HCT116 (cell line): ENCODE measurements at regions not wholly inside any gene's neighbourhood (a gene's known extent, or its start where the extent isn't known, plus 50 kb on each side); places are given as distances from the start of the nearest gene placed in this dataset.

Source experiments
- ATAC-seq: fragments of 200-7000 bp; cut with Tn5 transposase; 2 replicates; pipeline ENCODE4 v1.9.1; 2020; ENCODE audit warnings: mild to moderate bottlenecking, moderate library complexity
- BruUV-seq: library from RNA; stranded (reverse); fragments of 400-500 nt; replicated peaks from 2 replicates; lab custom pipeline; 2021; lab: Mats Ljungman, UMichigan
- CTCF ChIA-PET: fragments of 300-600 bp; sonication (Branson Sonifier 250); formaldehyde crosslinking; loops from one replicate; lab custom pipeline; 2021; ENCODE audit warnings: antibody characterized with exemption; lab: Charles Lee
- POLR2A ChIA-PET: fragments of 300-600, 350-600 bp; sonication (Branson Sonifier 250); formaldehyde crosslinking; loops from one replicate; lab custom pipeline; 2021; ENCODE audit warnings: antibody characterized with exemption; lab: Charles Lee
- RAD21 ChIA-PET, 2 experiments: fragments of 300-600 bp; sonication (Branson Sonifier 250); formaldehyde crosslinking; loops; one replicate each; lab custom pipeline; 2023; ENCODE audit warnings: low total read pairs in 2 of 2; ENCODE audit not compliant: uncharacterized antibody in 2 of 2, unreplicated experiment in 2 of 2, low non-redundant PET in 1 of 2; lab: Charles Lee
- DNase-seq: peaks from one replicate; pipeline ENCODE4 v3.0.0-alpha.2; 2010; ENCODE audit warnings: low read depth, low spot score
- H2AFZ ChIP-seq: fragments of 200-600 bp; shearing (Covaris generic), sonication (generic); 2 replicates; pipeline ENCODE4 v1.6.1; 2017; ENCODE audit warnings: low read depth, mixed run types, mixed read lengths, antibody characterized with exemption, low read length; ENCODE audit not compliant: poor library complexity, severe bottlenecking
- H3K27ac ChIP-seq: 2 replicates; pipeline ENCODE4 v1.5.1; 2012; ENCODE audit warnings: low read depth, low read length
- H3K27me3 ChIP-seq: fragments of 200-600 bp; sonication (generic); 2 replicates; pipeline ENCODE4 v1.6.1; 2016; ENCODE audit warnings: mixed run types, low read length, mixed read lengths; ENCODE audit not compliant: insufficient read depth
- H3K36me3 ChIP-seq, 2 experiments: fragments of 200-500 bp in 1 of 2; fragments of 200-600 bp in 1 of 2; sonication (Bioruptor generic) in 1 of 2; sonication (generic) in 1 of 2; 2 replicates each; pipeline versions ENCODE4 v1.5.1 to v1.6.1; 2014 to 2016; ENCODE audit warnings: low read length in 2 of 2, inconsistent platforms in 1 of 2, mixed read lengths in 1 of 2, mixed run types in 1 of 2; ENCODE audit not compliant: insufficient read depth in 2 of 2, control insufficient read depth in 1 of 2
- H3K4me1 ChIP-seq, 2 experiments: fragments of 200-600 bp in 1 of 2; sonication (generic) in 1 of 2; 2 replicates each; pipeline versions ENCODE4 v1.5.1 to v1.6.1; 2012 to 2017; ENCODE audit warnings: low read length in 2 of 2, inconsistent platforms in 1 of 2, mild to moderate bottlenecking in 1 of 2, mixed read lengths in 1 of 2, mixed run types in 1 of 2, moderate library complexity in 1 of 2; ENCODE audit not compliant: insufficient read depth in 2 of 2, control insufficient read depth in 1 of 2
- H3K4me2 ChIP-seq: fragments of 200-600 bp; sonication (generic); 2 replicates; pipeline ENCODE4 v1.6.1; 2017; ENCODE audit warnings: mixed run types, low read length, mixed read lengths
- H3K4me3 ChIP-seq, 2 experiments: fragments of 200-600 bp in 1 of 2; sonication (generic) in 1 of 2; replicated peaks in 1 of 2; 2 replicates each; pipeline ENCODE4 v1.5.1; 2011 to 2016; ENCODE audit warnings: low read length in 2 of 2, control low read depth in 1 of 2, low read depth in 1 of 2, mild to moderate bottlenecking in 1 of 2, mixed read lengths in 1 of 2, mixed run types in 1 of 2
- H3K79me2 ChIP-seq: fragments of 200-600 bp; sonication (generic); 2 replicates; pipeline ENCODE4 v1.6.1; 2017; ENCODE audit warnings: mild to moderate bottlenecking, mixed run types, low read length, moderate library complexity, mixed read lengths; ENCODE audit not compliant: insufficient read depth
- H3K9ac ChIP-seq: fragments of 200-600 bp; sonication (generic); 2 replicates; pipeline ENCODE4 v1.6.1; 2016; ENCODE audit warnings: low read length, mixed read lengths
- H3K9me2 ChIP-seq: fragments of 200-600 bp; sonication (generic), shearing (Covaris generic); 2 replicates; pipeline ENCODE4 v1.6.1; 2017; ENCODE audit warnings: mixed run types, mild to moderate bottlenecking, moderate library complexity; ENCODE audit not compliant: insufficient read depth
- H3K9me3 ChIP-seq, 2 experiments: fragments of 200-500 bp in 1 of 2; fragments of 200-600 bp in 1 of 2; sonication (Bioruptor generic) in 1 of 2; sonication (generic) in 1 of 2; 2 replicates each; pipeline ENCODE4 v1.6.1; 2014 to 2017; ENCODE audit warnings: low read length in 2 of 2, mixed read lengths in 2 of 2, inconsistent platforms in 1 of 2, low read depth in 1 of 2, mild to moderate bottlenecking in 1 of 2, mixed run types in 1 of 2, moderate library complexity in 1 of 2; ENCODE audit not compliant: control insufficient read depth in 1 of 2, insufficient read depth in 1 of 2
- H4K20me1 ChIP-seq: fragments of 200-600 bp; sonication (generic), shearing (Covaris generic); 2 replicates; pipeline ENCODE4 v1.6.1; 2017; ENCODE audit warnings: mixed run types, mild to moderate bottlenecking, moderate library complexity; ENCODE audit not compliant: insufficient read depth
- ATF3 ChIP-seq: IDR thresholded peaks from 2 replicates; pipeline ENCODE4 v1.6.1; 2012
- CEBPB ChIP-seq: IDR thresholded peaks from 2 replicates; pipeline ENCODE4 v1.6.1; 2012; ENCODE audit warnings: low read depth
- ELF1 ChIP-seq: IDR thresholded peaks from 2 replicates; pipeline ENCODE4 v1.6.1; 2012; ENCODE audit warnings: low read depth, borderline replicate concordance
- EZH2 ChIP-seq: fragments of 200-600 bp; sonication (generic); IDR thresholded peaks from 2 replicates; pipeline ENCODE4 v1.6.1; 2017; ENCODE audit warnings: antibody characterized with exemption, mixed run types
- EZH2phosphoT487 ChIP-seq: fragments of 200-600 bp; IDR thresholded peaks from 2 replicates; pipeline ENCODE4 v1.6.1; 2018; ENCODE audit warnings: antibody characterized with exemption, borderline replicate concordance
- JUND ChIP-seq: IDR thresholded peaks from 2 replicates; pipeline ENCODE4 v1.6.1; 2012
- POLR2A ChIP-seq: IDR thresholded peaks from 2 replicates; pipeline ENCODE4 v1.7.0; 2011; ENCODE audit warnings: borderline replicate concordance; ENCODE audit not compliant: insufficient read depth, insufficient read length; ENCODE audit errors: extremely low read depth
- RAD21 ChIP-seq: IDR thresholded peaks from 2 replicates; pipeline ENCODE4 v1.6.1; 2012; ENCODE audit warnings: low read depth, mild to moderate bottlenecking
- REST ChIP-seq: IDR thresholded peaks from 2 replicates; pipeline ENCODE4 v1.6.1; 2012; ENCODE audit warnings: low read depth
- SIN3A ChIP-seq: IDR thresholded peaks from 2 replicates; pipeline ENCODE4 v1.6.1; 2012; ENCODE audit warnings: low read depth
- SP1 ChIP-seq: IDR thresholded peaks from 2 replicates; pipeline ENCODE4 v1.6.1; 2012; ENCODE audit warnings: low read depth
- SRF ChIP-seq: IDR thresholded peaks from 2 replicates; pipeline ENCODE4 v1.6.1; 2012; ENCODE audit warnings: low read depth
- TCF7L2 ChIP-seq: IDR thresholded peaks from 2 replicates; pipeline ENCODE4 v1.7.0; 2011; ENCODE audit warnings: borderline replicate concordance, inconsistent platforms; ENCODE audit not compliant: insufficient read depth, insufficient read length; ENCODE audit errors: extremely low read depth
- ZNF274 ChIP-seq: fragments of 200-500 bp; sonication (Bioruptor generic); IDR thresholded peaks from 2 replicates; pipeline ENCODE4 v1.6.1; 2014; ENCODE audit warnings: mild to moderate bottlenecking, low read depth, low read length, inconsistent platforms
- intact Hi-C: fragments of 100-400 bp; cut with micrococcal nuclease; formaldehyde crosslinking; loops from 2 replicates; pipeline ENCODE4 v1.10.0; 2022
- TF ChIP-seq, protein P1 (sequence below), 3 experiments: fragments of 200-600 bp in 1 of 3; sonication (generic) in 1 of 3; IDR thresholded peaks in 2 of 3; conservative IDR thresholded peaks in 1 of 3; 2 replicates each; pipeline ENCODE4 v1.5.1; 2012 to 2017; ENCODE audit warnings: low read depth in 2 of 3, low read length in 2 of 3, antibody characterized with exemption in 1 of 3, borderline replicate concordance in 1 of 3, control low read depth in 1 of 3, mild to moderate bottlenecking in 1 of 3, mixed read lengths in 1 of 3, mixed run types in 1 of 3, moderate library complexity in 1 of 3; ENCODE audit not compliant: insufficient read depth in 1 of 3

DNA sequence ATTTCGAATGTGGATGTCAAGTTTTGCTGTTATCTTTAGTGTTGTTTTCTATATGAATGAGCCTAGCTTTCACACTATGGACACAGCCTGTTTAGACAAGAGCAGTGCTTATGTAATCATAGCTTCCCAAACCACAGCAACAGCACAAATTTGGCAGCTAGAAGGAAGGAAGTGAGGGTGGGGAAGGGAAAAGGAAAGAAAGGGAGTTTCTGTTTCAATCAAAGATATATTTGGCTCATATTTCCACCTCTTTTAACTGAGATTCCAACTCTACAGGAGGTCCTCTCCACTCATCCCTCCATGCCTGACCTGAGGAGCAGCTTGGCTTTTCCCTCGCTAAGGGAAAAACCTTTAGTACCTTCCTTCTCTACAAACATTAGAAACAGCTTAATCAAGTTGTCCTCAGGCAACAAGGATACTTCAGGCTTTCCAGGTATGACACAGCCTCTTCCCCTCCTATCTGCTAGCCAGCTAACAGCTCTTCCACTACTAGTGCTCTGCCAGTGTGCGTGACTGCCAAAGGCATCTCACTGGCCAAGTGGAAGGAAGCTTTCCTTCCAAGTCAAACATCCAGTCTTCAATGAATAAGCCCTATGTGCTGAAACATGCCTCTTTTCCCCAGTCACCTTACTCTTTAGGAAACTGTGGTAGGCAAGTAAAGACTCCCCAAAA is 268.6 kb upstream of the PTGER4 start:
- TF ChIP-seq RAD21 (no peak), SIN3A (no peak), ELF1 (no peak), ATF3 (no peak), TCF7L2 (no peak)
- no TSS peak for BruUV-seq
- CTCF ChIA-PET: no interaction called here
- H3K36me3 ChIP-seq: no peaks in the 10 kb centered on the region
- intact Hi-C loops: no loop called here
- no peak overlapping the region for H2AFZ ChIP-seq
- H3K4me1 ChIP-seq: peaks cover 4 to 6% of the 10 kb centered on the region in 2 experiments; a peak in 1 of 4 replicates
- no peaks in the 10 kb centered on the region for H4K20me1 ChIP-seq
- H3K9me3 ChIP-seq: no peaks in the 10 kb centered on the region
- POLR2A ChIA-PET: no interaction called here
- no peak overlapping the region for H3K4me3 ChIP-seq
- no peak overlapping the region for H3K9ac ChIP-seq
- H3K4me2 ChIP-seq: no peak overlapping the region
- no peak overlapping the region for H3K27ac ChIP-seq
- RAD21 ChIA-PET: no interaction called here
- H3K9me2 ChIP-seq: no peaks in the 10 kb centered on the region
- H3K79me2 ChIP-seq: no peaks in the 10 kb centered on the region
- ATAC-seq (no peak), DNase-seq (no peak)
- no peaks in the 10 kb centered on the region for H3K27me3 ChIP-seq

DNA sequence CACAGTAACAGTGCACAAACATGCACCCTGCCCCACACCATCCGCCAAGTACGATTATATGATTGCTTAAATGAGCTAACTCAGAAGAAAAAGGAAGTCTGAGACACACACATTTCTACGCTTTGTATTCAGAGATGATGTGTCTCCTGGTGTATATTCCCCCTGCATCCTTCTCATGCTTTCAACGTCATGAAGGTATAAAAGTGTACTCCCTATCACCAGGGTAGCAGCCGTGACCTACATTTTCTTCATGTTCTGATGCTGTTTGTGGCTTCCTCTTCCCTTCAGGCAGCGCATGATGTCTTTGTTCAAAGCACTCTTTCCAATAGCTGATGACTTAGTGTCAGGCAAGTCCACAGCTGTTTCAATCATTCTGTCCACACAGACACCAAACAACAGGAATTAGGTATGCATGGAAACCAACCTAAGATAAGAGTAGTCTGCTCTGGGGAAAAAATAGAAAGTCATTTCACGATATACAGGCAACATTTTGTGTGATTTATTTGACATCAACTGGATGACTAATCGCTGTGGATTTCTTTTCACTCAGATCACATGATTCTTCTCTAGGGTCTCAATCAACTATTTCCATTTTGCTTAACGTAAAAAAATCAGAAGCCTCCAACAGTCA is 269.4 kb upstream of the PTGER4 start:
- Histone ChIP-seq H3K9ac (no peak overlapping the region), H3K4me1 (peaks cover 4 to 6% of the 10 kb centered on the region in 2 experiments; a peak in 1 of 4 replicates), H3K9me3 (no peaks in the 10 kb centered on the region), H3K27ac (no peak overlapping the region), H3K27me3 (no peaks in the 10 kb centered on the region), H4K20me1 (no peaks in the 10 kb centered on the region), H3K4me3 (no peak overlapping the region), H3K36me3 (no peaks in the 10 kb centered on the region), H3K9me2 (no peaks in the 10 kb centered on the region), H3K79me2 (no peaks in the 10 kb centered on the region), H3K4me2 (peak overlapping the region; percentile 7; the same call in 1 of the 2 replicates), H2AFZ (no peak overlapping the region)
- BruUV-seq: no TSS peak
- DNase-seq (no peak), ATAC-seq (no peak)
- intact Hi-C loops: no loop called here
- RAD21 ChIA-PET: no interaction called here
- TF ChIP-seq JUND (no peak), EZH2phosphoT487 (no peak), EZH2 (no peak), SP1 (no peak), POLR2A (no peak), SRF (no peak), ZNF274 (no peak), RAD21 (no peak), CEBPB (no peak), REST (no peak), TCF7L2 (no peak)
- TF ChIP-seq, protein P1, sequence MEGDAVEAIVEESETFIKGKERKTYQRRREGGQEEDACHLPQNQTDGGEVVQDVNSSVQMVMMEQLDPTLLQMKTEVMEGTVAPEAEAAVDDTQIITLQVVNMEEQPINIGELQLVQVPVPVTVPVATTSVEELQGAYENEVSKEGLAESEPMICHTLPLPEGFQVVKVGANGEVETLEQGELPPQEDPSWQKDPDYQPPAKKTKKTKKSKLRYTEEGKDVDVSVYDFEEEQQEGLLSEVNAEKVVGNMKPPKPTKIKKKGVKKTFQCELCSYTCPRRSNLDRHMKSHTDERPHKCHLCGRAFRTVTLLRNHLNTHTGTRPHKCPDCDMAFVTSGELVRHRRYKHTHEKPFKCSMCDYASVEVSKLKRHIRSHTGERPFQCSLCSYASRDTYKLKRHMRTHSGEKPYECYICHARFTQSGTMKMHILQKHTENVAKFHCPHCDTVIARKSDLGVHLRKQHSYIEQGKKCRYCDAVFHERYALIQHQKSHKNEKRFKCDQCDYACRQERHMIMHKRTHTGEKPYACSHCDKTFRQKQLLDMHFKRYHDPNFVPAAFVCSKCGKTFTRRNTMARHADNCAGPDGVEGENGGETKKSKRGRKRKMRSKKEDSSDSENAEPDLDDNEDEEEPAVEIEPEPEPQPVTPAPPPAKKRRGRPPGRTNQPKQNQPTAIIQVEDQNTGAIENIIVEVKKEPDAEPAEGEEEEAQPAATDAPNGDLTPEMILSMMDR (IDR thresholded peaks at IDR 0.05 in 2 of 3, conservative IDR thresholded peaks at IDR 0.05 in 1 of 3; ENCODE audit: borderline replicate concordance in 1 of 3, insufficient read depth in 1 of 3, low read depth in 2 of 3, low read length in 2 of 3): no peak
- POLR2A ChIA-PET: no interaction called here
- CTCF ChIA-PET: no interaction called here
